ENCODE measurements at regions not wholly inside any gene's neighbourhood (a gene's known extent, or its start where the extent isn't known, plus 50 kb on each side); places are given as distances from the start of the nearest gene placed in this dataset.
"Not testable (repeated sequence)": the region's sequence is repeated elsewhere in the genome, so short reads cannot be mapped to it uniquely, and the experiment has no call there.

DNA sequence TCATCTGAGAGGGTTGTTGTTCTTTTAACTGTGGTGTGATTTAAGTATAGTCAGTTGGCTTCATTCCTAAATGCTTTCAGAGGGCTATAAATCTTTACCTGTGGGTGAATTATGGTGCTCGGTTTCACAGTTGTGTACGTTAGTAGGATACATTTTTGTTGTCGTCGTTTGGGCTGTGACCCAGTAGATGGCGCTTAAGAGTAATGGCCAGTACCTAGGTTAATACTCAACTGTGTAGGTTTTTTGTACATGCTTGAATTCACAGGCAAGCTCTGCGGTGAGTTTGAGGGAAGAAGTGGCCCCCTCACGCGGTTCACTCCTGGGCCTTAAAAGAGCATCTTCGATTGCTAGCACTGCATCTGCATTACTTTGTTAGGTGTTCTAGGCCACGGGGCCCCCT is 571.7 kb upstream of the TGIF2LX start:
- H3K36me3 ChIP-seq (ENCODE audit: control insufficient read depth, insufficient read depth, low read length); H3K4me3 ChIP-seq (replicated peaks; ENCODE audit: low read depth, low read length); H3K27me3 ChIP-seq (replicated peaks; ENCODE audit: control insufficient read depth, insufficient read depth, low read length); DNase-seq (ENCODE audit: extremely low read depth, insufficient read length): not testable (repeated sequence)
- TF ChIP-seq, protein P1, sequence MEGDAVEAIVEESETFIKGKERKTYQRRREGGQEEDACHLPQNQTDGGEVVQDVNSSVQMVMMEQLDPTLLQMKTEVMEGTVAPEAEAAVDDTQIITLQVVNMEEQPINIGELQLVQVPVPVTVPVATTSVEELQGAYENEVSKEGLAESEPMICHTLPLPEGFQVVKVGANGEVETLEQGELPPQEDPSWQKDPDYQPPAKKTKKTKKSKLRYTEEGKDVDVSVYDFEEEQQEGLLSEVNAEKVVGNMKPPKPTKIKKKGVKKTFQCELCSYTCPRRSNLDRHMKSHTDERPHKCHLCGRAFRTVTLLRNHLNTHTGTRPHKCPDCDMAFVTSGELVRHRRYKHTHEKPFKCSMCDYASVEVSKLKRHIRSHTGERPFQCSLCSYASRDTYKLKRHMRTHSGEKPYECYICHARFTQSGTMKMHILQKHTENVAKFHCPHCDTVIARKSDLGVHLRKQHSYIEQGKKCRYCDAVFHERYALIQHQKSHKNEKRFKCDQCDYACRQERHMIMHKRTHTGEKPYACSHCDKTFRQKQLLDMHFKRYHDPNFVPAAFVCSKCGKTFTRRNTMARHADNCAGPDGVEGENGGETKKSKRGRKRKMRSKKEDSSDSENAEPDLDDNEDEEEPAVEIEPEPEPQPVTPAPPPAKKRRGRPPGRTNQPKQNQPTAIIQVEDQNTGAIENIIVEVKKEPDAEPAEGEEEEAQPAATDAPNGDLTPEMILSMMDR (IDR thresholded peaks at IDR 0.05; ENCODE audit: insufficient read depth, low read length, poor library complexity, severe bottlenecking), result peak; percentile 7

DNA sequence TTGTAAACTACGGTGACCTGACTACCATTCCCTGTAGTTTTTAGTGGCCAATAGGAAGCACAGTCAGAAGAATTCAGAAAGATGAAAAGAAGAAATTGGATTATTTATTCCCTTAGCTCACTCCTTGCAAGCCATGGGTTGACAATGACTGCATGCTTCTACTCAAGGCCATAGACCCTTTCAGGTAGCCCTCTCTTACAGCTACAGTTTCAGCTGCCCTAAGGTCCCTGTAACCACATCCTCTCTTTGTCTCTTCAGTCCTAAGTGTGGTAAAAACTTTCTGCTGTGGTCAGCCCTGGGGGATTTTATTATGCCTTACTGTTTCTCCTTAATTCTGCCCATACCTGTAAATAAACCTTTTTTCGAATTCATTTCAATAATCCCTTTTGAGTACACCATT is 551.8 kb upstream of the TGIF2LX start:
- H3K36me3 ChIP-seq (ENCODE audit: control insufficient read depth, insufficient read depth, low read length); H3K27me3 ChIP-seq (replicated peaks; ENCODE audit: control insufficient read depth, insufficient read depth, low read length): not testable (repeated sequence)

DNA sequence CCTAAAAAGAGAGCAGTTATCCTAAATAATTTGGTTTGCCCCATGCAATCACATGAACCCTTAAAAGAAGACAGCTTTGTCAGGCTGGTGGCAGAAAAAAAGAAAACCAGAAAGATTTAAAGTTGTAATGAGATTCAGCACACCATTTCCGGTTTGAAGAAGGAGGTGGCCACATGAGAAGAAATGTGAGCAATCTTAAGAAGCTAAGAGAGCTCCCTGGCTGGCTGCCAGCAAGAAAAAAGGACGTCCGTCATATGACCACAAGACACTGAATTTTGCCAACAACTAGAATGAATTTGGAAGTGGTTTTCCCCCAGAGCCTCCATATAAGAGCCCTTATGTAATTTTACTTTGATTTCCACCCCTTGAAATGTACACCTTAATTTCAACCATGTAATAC is 528.7 kb upstream of the TGIF2LX start:
- not testable (repeated sequence) for H3K27me3 ChIP-seq (replicated peaks; ENCODE audit: control insufficient read depth, insufficient read depth, low read length); DNase-seq (ENCODE audit: extremely low read depth, insufficient read length); H3K4me3 ChIP-seq (replicated peaks; ENCODE audit: low read depth, low read length); H3K36me3 ChIP-seq (ENCODE audit: control insufficient read depth, insufficient read depth, low read length)

More for the DNA sequence above, 551.8 kb upstream of the TGIF2LX start:
- not testable (repeated sequence) for H3K4me3 ChIP-seq (replicated peaks; ENCODE audit: low read depth, low read length); DNase-seq (ENCODE audit: extremely low read depth, insufficient read length)

DNA sequence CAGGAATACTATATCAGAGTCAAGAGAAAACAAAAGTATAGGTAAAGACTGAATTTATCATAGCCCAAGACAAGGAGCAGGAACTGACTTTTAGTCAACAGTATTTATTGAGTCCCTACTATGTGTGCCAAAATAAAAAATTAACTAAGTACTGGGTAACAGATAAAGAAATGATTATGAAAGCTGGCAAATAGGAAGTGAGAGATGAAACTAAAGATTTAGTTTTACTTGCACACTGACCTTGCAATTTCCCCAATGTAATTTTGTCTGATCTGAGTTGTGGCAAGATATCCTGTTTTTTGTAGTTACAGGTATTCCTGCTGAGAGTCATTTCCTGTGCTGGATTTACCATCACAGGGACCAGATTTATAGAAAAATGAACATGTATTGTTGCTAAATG is 518.9 kb upstream of the TGIF2LX start:
- not testable (repeated sequence) for H3K4me3 ChIP-seq (replicated peaks; ENCODE audit: low read depth, low read length); DNase-seq (ENCODE audit: extremely low read depth, insufficient read length); H3K36me3 ChIP-seq (ENCODE audit: control insufficient read depth, insufficient read depth, low read length); H3K27me3 ChIP-seq (replicated peaks; ENCODE audit: control insufficient read depth, insufficient read depth, low read length)

DNA sequence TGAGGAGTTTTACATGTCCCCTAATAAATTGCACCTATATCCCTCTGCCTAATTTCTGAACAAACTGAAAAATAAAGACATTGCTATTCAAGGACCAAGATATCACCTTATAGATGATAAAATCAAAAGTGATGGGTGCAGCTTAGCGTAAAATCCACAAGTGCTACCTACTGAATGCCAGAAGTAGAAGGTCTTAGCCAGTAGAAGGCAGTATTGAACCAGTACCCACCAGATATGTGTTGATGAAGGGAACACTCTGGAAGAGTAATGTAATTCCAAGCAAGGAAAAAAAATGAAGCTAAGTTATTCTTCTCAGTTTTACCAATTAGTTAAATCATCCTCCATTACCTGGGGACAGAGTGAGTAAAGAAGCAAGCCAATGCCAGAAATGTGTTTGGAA is 516.6 kb upstream of the TGIF2LX start:
- not testable (repeated sequence) for H3K36me3 ChIP-seq (ENCODE audit: control insufficient read depth, insufficient read depth, low read length); H3K4me3 ChIP-seq (replicated peaks; ENCODE audit: low read depth, low read length); H3K27me3 ChIP-seq (replicated peaks; ENCODE audit: control insufficient read depth, insufficient read depth, low read length); DNase-seq (ENCODE audit: extremely low read depth, insufficient read length)

DNA sequence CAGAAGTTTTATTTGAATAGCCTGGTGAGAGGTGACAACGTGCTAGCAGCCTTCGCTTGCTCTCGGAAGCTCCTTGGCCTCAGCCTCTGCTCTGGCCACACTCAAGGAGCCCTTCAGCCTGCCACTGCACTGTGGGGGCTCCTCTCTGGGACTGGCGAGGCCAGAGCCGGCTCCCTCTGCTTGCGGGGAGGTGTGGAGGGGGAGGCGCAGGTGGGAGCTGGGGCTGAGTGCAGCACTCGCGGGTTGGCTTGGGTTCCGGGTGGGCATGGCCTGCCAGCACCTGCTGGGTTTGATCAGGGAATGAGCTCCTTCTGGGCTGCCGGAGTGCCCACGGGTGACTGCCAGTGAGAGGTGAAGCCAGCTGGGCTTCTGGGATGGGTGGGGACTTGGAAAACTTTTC is 504.8 kb upstream of the TGIF2LX start:
- not testable (repeated sequence) for H3K4me3 ChIP-seq (replicated peaks; ENCODE audit: low read depth, low read length); H3K36me3 ChIP-seq (ENCODE audit: control insufficient read depth, insufficient read depth, low read length); DNase-seq (ENCODE audit: extremely low read depth, insufficient read length); H3K27me3 ChIP-seq (replicated peaks; ENCODE audit: control insufficient read depth, insufficient read depth, low read length)

DNA sequence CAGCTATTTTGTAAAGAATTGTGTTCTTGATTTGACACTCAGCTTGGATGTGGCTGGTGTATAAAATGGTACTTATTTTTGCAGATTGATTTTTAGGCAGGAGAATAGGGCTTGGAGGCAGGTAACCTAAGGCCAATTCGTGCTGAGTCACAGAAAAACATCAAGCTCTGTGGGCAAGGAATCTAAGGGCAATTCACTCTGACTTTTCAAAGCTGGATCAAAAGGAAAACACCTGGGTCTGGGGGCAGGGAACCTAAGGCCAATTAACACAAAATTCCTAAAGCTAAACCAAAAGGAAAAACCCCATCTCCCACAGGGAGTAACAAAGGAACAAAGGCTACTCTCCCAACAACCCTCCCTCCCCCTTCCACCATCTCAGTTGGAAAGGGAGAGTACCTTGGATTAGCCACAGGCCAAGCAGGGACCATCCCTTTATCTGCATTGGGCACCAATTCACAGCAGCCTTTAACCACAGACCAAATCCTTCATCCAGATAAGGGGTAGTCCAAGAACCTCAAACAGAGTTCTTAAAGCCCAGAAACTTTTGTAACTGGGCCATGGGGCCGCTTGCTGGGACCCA is 489.0 kb upstream of the TGIF2LX start:
- not testable (repeated sequence) for H3K27me3 ChIP-seq (replicated peaks; ENCODE audit: control insufficient read depth, insufficient read depth, low read length); H3K36me3 ChIP-seq (ENCODE audit: control insufficient read depth, insufficient read depth, low read length); H3K4me3 ChIP-seq (replicated peaks; ENCODE audit: low read depth, low read length); DNase-seq (ENCODE audit: extremely low read depth, insufficient read length)
